ENCODE measurements at regions not wholly inside any gene's neighbourhood (a gene's known extent, or its start where the extent isn't known, plus 50 kb on each side); places are given as distances from the start of the nearest gene placed in this dataset.

- DNase-seq = no peak
Measured at GRCh38 chr3:146895026-146895749, 290.0 kb upstream of the PLSCR5 start.

- no peak for DNase-seq
Measured at GRCh38 chr3:146894406-146894805, 289.3 kb upstream of the PLSCR5 start.

GRCh38 chr3:146892041-146892440 lies 286.9 kb upstream of the PLSCR5 start:
- DNase-seq = no peak

- no peak for DNase-seq
Measured at GRCh38 chr3:146889626-146890025, 284.5 kb upstream of the PLSCR5 start.

- no peak for DNase-seq
Measured at GRCh38 chr3:146888176-146888575, 283.0 kb upstream of the PLSCR5 start.

GRCh38 chr3:146884721-146885120 lies 279.6 kb upstream of the PLSCR5 start:
- no peak for DNase-seq

- DNase-seq = no peak
Measured at GRCh38 chr3:146884296-146884695, 279.1 kb upstream of the PLSCR5 start.

GRCh38 chr3:146883288-146883687 lies 278.1 kb upstream of the PLSCR5 start:
- DNase-seq = no peak

- DNase-seq = no peak
Measured at GRCh38 chr3:146881966-146882760, 277.0 kb upstream of the PLSCR5 start.

GRCh38 chr3:146881356-146881755 lies 276.2 kb upstream of the PLSCR5 start:
- no peak for DNase-seq

- no peak for DNase-seq
Measured at GRCh38 chr3:146873748-146874147, 268.6 kb upstream of the PLSCR5 start.

- DNase-seq = no peak
Measured at GRCh38 chr3:146865175-146865755, 260.1 kb upstream of the PLSCR5 start.

- no peak for DNase-seq
Measured at GRCh38 chr3:146861262-146861661, 256.1 kb upstream of the PLSCR5 start.

GRCh38 chr3:146854523-146854922 lies 249.4 kb upstream of the PLSCR5 start:
- DNase-seq = no peak

- no peak for DNase-seq
Measured at GRCh38 chr3:146851665-146852064, 246.5 kb upstream of the PLSCR5 start.

GRCh38 chr3:146845361-146845760 lies 240.2 kb upstream of the PLSCR5 start:
- DNase-seq = no peak

- DNase-seq = no peak
Measured at GRCh38 chr3:146843476-146843875, 238.3 kb upstream of the PLSCR5 start.

GRCh38 chr3:146839727-146840375 lies 234.7 kb upstream of the PLSCR5 start:
- no peak for DNase-seq

GRCh38 chr3:146838221-146838620 lies 233.1 kb upstream of the PLSCR5 start:
- no peak for DNase-seq

GRCh38 chr3:146834917-146835316 lies 229.8 kb upstream of the PLSCR5 start:
- DNase-seq = no peak

- DNase-seq = no peak
Measured at GRCh38 chr3:146832857-146833458, 227.8 kb upstream of the PLSCR5 start.

- DNase-seq = no peak
Measured at GRCh38 chr3:146831659-146832058, 226.5 kb upstream of the PLSCR5 start.

- DNase-seq = no peak
Measured at GRCh38 chr3:146830231-146830630, 225.1 kb upstream of the PLSCR5 start.
